Activated B cell treated with CpG ODN at 0.5 μM for 24 hours (primary cell): ENCODE measurements at regions not wholly inside any gene's neighbourhood (a gene's known extent, or its start where the extent isn't known, plus 50 kb on each side); places are given as distances from the start of the nearest gene placed in this dataset.

ENCODE experiments used
- ATAC-seq: fragments of 200-7000 bp; cut with Tn5 transposase; one replicate; pipeline ENCODE4 v1.10.0; 2021; ENCODE audit warnings: low read depth, mild to moderate bottlenecking, moderate library complexity
- CTCF ChIA-PET: fragments of 350-600 bp; sonication (Branson Sonifier 250); formaldehyde crosslinking; loops from one replicate; lab custom pipeline; 2021; ENCODE audit warnings: antibody characterized with exemption; lab: Charles Lee
- POLR2A ChIA-PET: fragments of 350-600 bp; sonication (Branson Sonifier 250); formaldehyde crosslinking; loops from one replicate; lab custom pipeline; 2021; ENCODE audit warnings: antibody characterized with exemption; lab: Charles Lee
- DNase-seq: peaks from one replicate; pipeline ENCODE4 v3.0.0; 2022
- H3K27ac Mint-ChIP-seq: one replicate; pipeline ENCODE4 v1.8.0; 2020; ENCODE audit warnings: mixed read lengths
- H3K27me3 Mint-ChIP-seq: one replicate; pipeline ENCODE4 v1.8.0; 2021; ENCODE audit warnings: mixed read lengths
- H3K36me3 Mint-ChIP-seq: one replicate; pipeline ENCODE4 v1.8.0; 2021; ENCODE audit warnings: low read depth, mixed read lengths
- H3K4me1 Mint-ChIP-seq: one replicate; pipeline ENCODE4 v1.8.0; 2021; ENCODE audit warnings: mixed read lengths
- H3K4me3 Mint-ChIP-seq: one replicate; pipeline ENCODE4 v1.8.0; 2020; ENCODE audit warnings: mild to moderate bottlenecking, mixed read lengths
- H3K9me3 Mint-ChIP-seq: one replicate; pipeline ENCODE4 v1.8.0; 2020; ENCODE audit warnings: mixed read lengths
- intact Hi-C: fragments of 100-400 bp; cut with micrococcal nuclease; formaldehyde crosslinking; loops from one replicate; pipeline ENCODE4 v1.15.1; 2024
- TF ChIP-seq, protein P1 (sequence below): fragments of 200-600 bp; IDR thresholded peaks from one replicate; pipeline ENCODE4 v1.8.0; 2022; ENCODE audit warnings: antibody characterized with exemption, mild to moderate bottlenecking

DNA sequence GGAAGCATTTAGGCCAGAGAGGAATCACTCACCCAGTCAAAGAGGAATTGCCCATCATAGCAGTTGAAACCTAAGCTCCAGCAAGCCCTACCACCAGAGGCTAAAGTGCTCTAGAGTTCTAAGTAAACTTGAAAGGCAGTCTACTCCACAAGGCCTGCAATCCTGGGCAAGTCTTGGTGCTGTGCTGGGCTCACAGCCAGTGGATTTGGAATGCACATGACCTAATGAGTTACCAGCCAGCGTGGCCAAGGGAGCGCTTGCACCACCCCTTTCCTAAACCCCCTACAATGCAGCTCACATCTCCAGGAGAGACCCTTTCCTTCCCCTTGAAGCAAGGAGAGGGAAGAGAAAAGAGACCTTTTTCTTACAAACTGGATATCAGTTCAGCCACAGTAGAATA lies 445.7 kb downstream of the GASK1B start:
- Mint-ChIP-seq H3K4me1 (no peaks in the 10 kb centered on the region), H3K27me3 (no peaks in the 10 kb centered on the region), H3K9me3 (peaks cover 3% of the 10 kb centered on the region), H3K4me3 (no peak overlapping the region), H3K36me3 (no peaks in the 10 kb centered on the region), H3K27ac (no peak overlapping the region)
- no peak for DNase-seq
- POLR2A ChIA-PET: no interaction called here
- TF ChIP-seq, protein P1, sequence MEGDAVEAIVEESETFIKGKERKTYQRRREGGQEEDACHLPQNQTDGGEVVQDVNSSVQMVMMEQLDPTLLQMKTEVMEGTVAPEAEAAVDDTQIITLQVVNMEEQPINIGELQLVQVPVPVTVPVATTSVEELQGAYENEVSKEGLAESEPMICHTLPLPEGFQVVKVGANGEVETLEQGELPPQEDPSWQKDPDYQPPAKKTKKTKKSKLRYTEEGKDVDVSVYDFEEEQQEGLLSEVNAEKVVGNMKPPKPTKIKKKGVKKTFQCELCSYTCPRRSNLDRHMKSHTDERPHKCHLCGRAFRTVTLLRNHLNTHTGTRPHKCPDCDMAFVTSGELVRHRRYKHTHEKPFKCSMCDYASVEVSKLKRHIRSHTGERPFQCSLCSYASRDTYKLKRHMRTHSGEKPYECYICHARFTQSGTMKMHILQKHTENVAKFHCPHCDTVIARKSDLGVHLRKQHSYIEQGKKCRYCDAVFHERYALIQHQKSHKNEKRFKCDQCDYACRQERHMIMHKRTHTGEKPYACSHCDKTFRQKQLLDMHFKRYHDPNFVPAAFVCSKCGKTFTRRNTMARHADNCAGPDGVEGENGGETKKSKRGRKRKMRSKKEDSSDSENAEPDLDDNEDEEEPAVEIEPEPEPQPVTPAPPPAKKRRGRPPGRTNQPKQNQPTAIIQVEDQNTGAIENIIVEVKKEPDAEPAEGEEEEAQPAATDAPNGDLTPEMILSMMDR: no peak
- CTCF ChIA-PET: no interaction called here
- no peak for ATAC-seq
- intact Hi-C loops: no loop called here

- TF ChIP-seq, protein P1: no peak
- Mint-ChIP-seq H3K9me3 (peaks cover 3% of the 10 kb centered on the region), H3K4me1 (no peaks in the 10 kb centered on the region), H3K27ac (no peak overlapping the region), H3K27me3 (no peaks in the 10 kb centered on the region), H3K4me3 (no peak overlapping the region), H3K36me3 (no peaks in the 10 kb centered on the region)
- ATAC-seq (no peak), DNase-seq (no peak)
- ChIA-PET CTCF (no interaction called here), POLR2A (no interaction called here)
- intact Hi-C loops: no loop called here
These were observed 450.7 kb downstream of the GASK1B start for GRCh38 chr4:157722146-157722545.

DNA sequence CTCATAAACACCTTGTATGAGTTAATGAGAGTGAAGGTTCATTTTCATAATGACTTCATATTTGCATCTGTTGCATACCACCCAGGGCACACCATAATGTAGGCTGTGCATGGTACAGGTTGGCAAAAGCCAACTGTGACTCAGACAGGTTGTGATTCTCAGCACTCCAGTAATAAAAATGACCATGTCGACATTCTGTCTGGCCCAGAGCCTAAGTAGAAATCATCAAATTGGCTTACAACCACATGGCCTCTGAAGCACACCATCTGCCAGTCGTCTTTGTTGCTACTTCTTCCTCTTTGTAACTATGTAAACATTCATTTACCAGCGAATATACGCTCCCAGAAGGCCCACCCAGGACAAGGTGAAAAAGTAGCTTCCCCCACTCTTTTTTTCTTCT lies 459.5 kb downstream of the GASK1B start:
- H3K9me3 Mint-ChIP-seq: no peaks in the 10 kb centered on the region
- no peak overlapping the region for H3K4me3 Mint-ChIP-seq
- intact Hi-C loops: no loop called here
- TF ChIP-seq, protein P1: no peak
- H3K36me3 Mint-ChIP-seq: no peaks in the 10 kb centered on the region
- no peak for ATAC-seq
- H3K27me3 Mint-ChIP-seq: no peaks in the 10 kb centered on the region
- DNase-seq: no peak
- no peak overlapping the region for H3K27ac Mint-ChIP-seq
- ChIA-PET CTCF (no interaction called here), POLR2A (no interaction called here)
- H3K4me1 Mint-ChIP-seq: no peaks in the 10 kb centered on the region

- Mint-ChIP-seq H3K9me3 (peaks cover 1% of the 10 kb centered on the region), H3K4me1 (no peaks in the 10 kb centered on the region), H3K27me3 (no peaks in the 10 kb centered on the region), H3K4me3 (no peak overlapping the region), H3K36me3 (no peaks in the 10 kb centered on the region), H3K27ac (no peak overlapping the region)
- DNase-seq: no peak
- POLR2A ChIA-PET: no interaction called here
- CTCF ChIA-PET: no interaction called here
- intact Hi-C loops: no loop called here
- ATAC-seq: no peak
- TF ChIP-seq, protein P1: no peak
These were observed 466.7 kb downstream of the GASK1B start for GRCh38 chr4:157706155-157706554.

DNA sequence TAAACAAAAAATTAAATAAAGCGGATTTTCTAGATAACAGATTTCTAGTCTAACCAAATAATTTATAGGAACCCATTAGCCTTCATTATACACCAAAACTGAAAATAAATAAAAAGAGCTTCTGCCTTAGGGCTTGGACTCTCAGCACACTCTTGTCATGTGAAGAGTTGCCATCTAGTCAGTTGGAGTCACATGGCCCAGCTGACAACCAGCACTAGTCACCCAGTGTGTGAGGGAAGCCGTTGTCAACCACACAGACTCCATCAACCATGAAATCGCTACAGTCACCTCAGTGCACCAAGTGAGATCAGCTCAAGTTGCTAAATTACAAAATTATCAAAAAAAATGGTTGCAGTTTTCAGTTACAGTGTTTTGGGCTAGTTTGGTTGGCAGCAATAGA lies 470.0 kb downstream of the GASK1B start:
- intact Hi-C loops: no loop called here
- Mint-ChIP-seq H3K9me3 (peaks cover 1% of the 10 kb centered on the region), H3K27me3 (no peaks in the 10 kb centered on the region), H3K36me3 (no peaks in the 10 kb centered on the region), H3K27ac (no peak overlapping the region), H3K4me1 (no peaks in the 10 kb centered on the region), H3K4me3 (no peak overlapping the region)
- POLR2A ChIA-PET: no interaction called here
- DNase-seq (no peak), ATAC-seq (no peak)
- CTCF ChIA-PET: no interaction called here
- TF ChIP-seq, protein P1: no peak
